Lung (tissue), 11 donors: ENCODE measurements at regions not wholly inside any gene's neighbourhood (a gene's known extent, or its start where the extent isn't known, plus 50 kb on each side); places are given as distances from the start of the nearest gene placed in this dataset.
"Not testable (repeated sequence)": the region's sequence is repeated elsewhere in the genome, so short reads cannot be mapped to it uniquely, and the experiment has no call there.

ENCODE experiments used
- ATAC-seq: fragments of 200-7000 bp; cut with Tn5 transposase; one replicate; pipeline ENCODE4 v1.9.1; 2020; ENCODE audit warnings: moderate number of reproducible peaks; ENCODE audit not compliant: insufficient read depth, low FRiP score
- DNase-seq, 3 donors: peaks; one replicate each; pipeline ENCODE4 v3.0.0-alpha.2; 2013 to 2017
- H3K27ac ChIP-seq, 2 donors: one replicate each; pipeline ENCODE4 v1.5.1; 2013; ENCODE audit warnings: mild to moderate bottlenecking in 2 of 2, moderate library complexity in 2 of 2, control low read depth in 1 of 2, inconsistent platforms in 1 of 2, low read depth in 1 of 2, low read length in 1 of 2
- H3K27me3 ChIP-seq, 3 donors: one replicate each; pipeline ENCODE4 v1.5.1; 2013; ENCODE audit warnings: low read length in 2 of 3; ENCODE audit not compliant: control insufficient read depth in 3 of 3, insufficient read depth in 3 of 3
- H3K36me3 ChIP-seq, 4 donors: one replicate each; pipeline ENCODE4 v1.5.1; 2013; ENCODE audit warnings: low read length in 4 of 4, mild to moderate bottlenecking in 1 of 4, moderate library complexity in 1 of 4; ENCODE audit not compliant: control insufficient read depth in 4 of 4, insufficient read depth in 4 of 4
- H3K4me1 ChIP-seq, 5 donors: one replicate each; pipeline ENCODE4 v1.5.1; 2013; ENCODE audit warnings: low read length in 5 of 5, mild to moderate bottlenecking in 2 of 5, moderate library complexity in 1 of 5; ENCODE audit not compliant: control insufficient read depth in 5 of 5, insufficient read depth in 5 of 5
- H3K4me3 ChIP-seq: one replicate; pipeline ENCODE4 v1.5.1; 2013; ENCODE audit warnings: mild to moderate bottlenecking, control low read depth, moderate library complexity
- H3K9ac ChIP-seq, 2 donors: one replicate each; pipeline ENCODE4 v1.5.1; 2013; ENCODE audit warnings: low read length in 2 of 2, control low read depth in 1 of 2; ENCODE audit not compliant: insufficient read depth in 1 of 2
- H3K9me3 ChIP-seq, 4 donors: one replicate each; pipeline ENCODE4 v1.5.1; 2013; ENCODE audit warnings: low read length in 3 of 4, mild to moderate bottlenecking in 1 of 4, moderate library complexity in 1 of 4; ENCODE audit not compliant: control insufficient read depth in 4 of 4, insufficient read depth in 3 of 4
- WGBS, 2 donors: extraction: QIAGEN DNeasy Blood & Tissue Kit; methylation state at CpG; one replicate each; pipeline ENCODE4 v1.1.7; 2013; 5-methylcytosine and 5-hydroxymethylcytosine counted together
- TF ChIP-seq, protein P1 (sequence below): IDR thresholded peaks from 2 replicates; pipeline ENCODE4 v1.5.1; 2012; ENCODE audit warnings: mild to moderate bottlenecking; ENCODE audit errors: control extremely low read depth, extremely low read depth
- donor health status: control.
- donor health status: control.
- donor health status: Bipolar disorder and iron deficiency.
- donor health status: healthy.
- donor health status: DM: yes; HTN: yes; CAD: no.

GRCh38 chr14:37826869-37827268, 231.4 kb downstream of the TTC6 start:
- TF ChIP-seq, protein P1, sequence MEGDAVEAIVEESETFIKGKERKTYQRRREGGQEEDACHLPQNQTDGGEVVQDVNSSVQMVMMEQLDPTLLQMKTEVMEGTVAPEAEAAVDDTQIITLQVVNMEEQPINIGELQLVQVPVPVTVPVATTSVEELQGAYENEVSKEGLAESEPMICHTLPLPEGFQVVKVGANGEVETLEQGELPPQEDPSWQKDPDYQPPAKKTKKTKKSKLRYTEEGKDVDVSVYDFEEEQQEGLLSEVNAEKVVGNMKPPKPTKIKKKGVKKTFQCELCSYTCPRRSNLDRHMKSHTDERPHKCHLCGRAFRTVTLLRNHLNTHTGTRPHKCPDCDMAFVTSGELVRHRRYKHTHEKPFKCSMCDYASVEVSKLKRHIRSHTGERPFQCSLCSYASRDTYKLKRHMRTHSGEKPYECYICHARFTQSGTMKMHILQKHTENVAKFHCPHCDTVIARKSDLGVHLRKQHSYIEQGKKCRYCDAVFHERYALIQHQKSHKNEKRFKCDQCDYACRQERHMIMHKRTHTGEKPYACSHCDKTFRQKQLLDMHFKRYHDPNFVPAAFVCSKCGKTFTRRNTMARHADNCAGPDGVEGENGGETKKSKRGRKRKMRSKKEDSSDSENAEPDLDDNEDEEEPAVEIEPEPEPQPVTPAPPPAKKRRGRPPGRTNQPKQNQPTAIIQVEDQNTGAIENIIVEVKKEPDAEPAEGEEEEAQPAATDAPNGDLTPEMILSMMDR = no peak
- H3K27me3 ChIP-seq = no peaks in the 10 kb centered on the region
- DNase-seq (no peak), ATAC-seq (no peak)
- 58 to 72% methylated on average over 1 of the region's 1 CpG for WGBS, 2 donors
- no peak overlapping the region for H3K4me3 ChIP-seq
- H3K9me3 ChIP-seq = peaks cover 0 to 9% (median 2%) of the 10 kb centered on the region in 4 donors
- no peak overlapping the region for H3K27ac ChIP-seq
- no peak overlapping the region for H3K9ac ChIP-seq
- H3K4me1 ChIP-seq = peaks cover 0 to 13% (median 0%) of the 10 kb centered on the region in 5 donors
- H3K36me3 ChIP-seq = no peaks in the 10 kb centered on the region

- no peak overlapping the region for H3K4me3 ChIP-seq
- no peak overlapping the region for H3K27ac ChIP-seq
- H3K9ac ChIP-seq = no peak overlapping the region
- ATAC-seq (no peak), DNase-seq (no peak)
- H3K9me3 ChIP-seq = peaks cover 0 to 14% (median 3%) of the 10 kb centered on the region in 4 donors
- H3K27me3 ChIP-seq = no peaks in the 10 kb centered on the region
- TF ChIP-seq, protein P1 = no peak
- H3K4me1 ChIP-seq = no peaks in the 10 kb centered on the region
- H3K36me3 ChIP-seq = no peaks in the 10 kb centered on the region
Observed at GRCh38 chr14:37830271-37830670, 234.8 kb downstream of the TTC6 start.

DNA sequence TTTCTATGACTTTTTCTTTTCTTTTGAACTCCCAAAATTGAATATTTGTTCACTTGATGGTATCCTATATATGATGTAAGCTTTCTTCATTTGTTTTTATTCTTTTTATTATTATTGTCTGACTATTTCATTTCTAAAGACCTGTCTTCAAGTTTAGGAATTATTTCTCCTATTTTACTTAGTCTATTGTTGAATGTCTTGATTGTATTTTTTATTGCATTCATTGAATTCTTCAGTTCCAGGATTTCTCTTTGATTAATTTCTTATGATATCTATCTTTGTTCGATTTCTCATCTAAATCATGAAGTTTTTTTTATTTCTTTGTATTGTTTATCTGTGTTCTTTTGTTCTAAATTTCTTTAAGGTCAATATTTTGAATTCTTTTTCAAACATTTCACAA, 238.8 kb downstream of the TTC6 start:
- TF ChIP-seq, protein P1 = no peak
- Histone ChIP-seq H3K9ac (no peak overlapping the region), H3K36me3 (no peaks in the 10 kb centered on the region), H3K27me3 (no peaks in the 10 kb centered on the region), H3K4me3 (no peak overlapping the region), H3K9me3 (peaks cover 0 to 14% (median 3%) of the 10 kb centered on the region in 4 donors), H3K27ac (no peak overlapping the region), H3K4me1 (no peaks in the 10 kb centered on the region)
- WGBS, 2 donors = 72 to 77% methylated on average over 1 of the region's 1 CpG
- no peak for ATAC-seq
- no peak for DNase-seq

DNA sequence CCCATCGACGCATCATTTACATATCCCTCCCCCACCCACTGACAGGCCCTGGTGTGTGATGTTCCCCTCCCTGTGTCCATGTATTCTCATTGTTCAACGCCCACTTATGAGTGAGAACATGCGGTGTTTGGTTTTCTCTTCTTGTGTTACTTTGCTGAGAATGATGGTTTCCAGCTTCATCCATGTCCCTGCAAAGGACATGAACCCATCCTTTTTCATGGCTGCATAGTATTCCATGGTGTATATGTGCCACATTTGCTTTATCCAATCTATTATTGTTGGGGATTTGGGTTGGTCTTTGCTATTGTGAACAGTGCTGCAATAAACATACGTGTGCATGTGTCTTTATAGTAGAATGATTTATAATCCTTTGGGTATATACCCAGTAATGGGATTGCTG, 243.3 kb downstream of the TTC6 start:
- not testable (repeated sequence) for ATAC-seq, H3K4me1 ChIP-seq, H3K9ac ChIP-seq

GRCh38 chr14:37841039-37841438, 245.6 kb downstream of the TTC6 start:
- H3K9me3 ChIP-seq, H3K4me1 ChIP-seq, H3K27ac ChIP-seq, DNase-seq, H3K36me3 ChIP-seq, H3K27me3 ChIP-seq, H3K9ac ChIP-seq, H3K4me3 ChIP-seq, ATAC-seq: not testable (repeated sequence)
- 85 to 90% methylated on average over 4 of the region's 4 CpGs for WGBS, 2 donors

More for the DNA sequence above, 243.3 kb downstream of the TTC6 start:
- WGBS, 2 donors = 72 to 83% methylated on average over 5 of the region's 5 CpGs
- H3K4me3 ChIP-seq, H3K9me3 ChIP-seq, DNase-seq, H3K27ac ChIP-seq, H3K36me3 ChIP-seq, H3K27me3 ChIP-seq: not testable (repeated sequence)
